HEK293T (cell line): ENCODE measurements at regions not wholly inside any gene's neighbourhood (a gene's known extent, or its start where the extent isn't known, plus 50 kb on each side); places are given as distances from the start of the nearest gene placed in this dataset.

Experiments
- BHLHE40 ChIP-seq: fragments of 450-650 bp; IDR thresholded peaks from 2 replicates; pipeline ENCODE4 v1.6.1; 2016; ENCODE audit warnings: mild to moderate bottlenecking, moderate library complexity, borderline replicate concordance
- CTBP1 ChIP-seq: fragments of 450-650 bp; IDR thresholded peaks from 2 replicates; pipeline ENCODE4 v1.6.1; 2016; ENCODE audit warnings: borderline replicate concordance
- ELF4 ChIP-seq: fragments of 450-650 bp; IDR thresholded peaks from 2 replicates; pipeline ENCODE4 v1.6.1; 2017; ENCODE audit warnings: antibody characterized with exemption
- FOXK2 ChIP-seq: fragments of 450-650 bp; IDR thresholded peaks from 2 replicates; pipeline ENCODE4 v1.6.1; 2016; ENCODE audit warnings: mild to moderate bottlenecking
- FOXM1 ChIP-seq: fragments of 450-650 bp; IDR thresholded peaks from 2 replicates; pipeline ENCODE4 v1.6.1; 2017; ENCODE audit warnings: mild to moderate bottlenecking, borderline replicate concordance
- HDGF ChIP-seq: fragments of 450-650 bp; IDR thresholded peaks from 2 replicates; pipeline ENCODE4 v1.6.1; 2017; ENCODE audit warnings: antibody characterized with exemption, borderline replicate concordance
- L3MBTL2 ChIP-seq: fragments of 450-650 bp; conservative IDR thresholded peaks from 2 replicates; pipeline ENCODE4 v1.6.1; 2016; ENCODE audit warnings: mild to moderate bottlenecking
- NFRKB ChIP-seq: fragments of 450-650 bp; IDR thresholded peaks from 2 replicates; pipeline ENCODE4 v1.6.1; 2016; ENCODE audit warnings: mild to moderate bottlenecking, moderate library complexity
- SP1 ChIP-seq: fragments of 450-650 bp; IDR thresholded peaks from 2 replicates; pipeline ENCODE4 v1.6.1; 2017
- SUZ12 ChIP-seq: fragments of 450-650 bp; IDR thresholded peaks from 2 replicates; pipeline ENCODE4 v1.6.1; 2016; ENCODE audit warnings: mild to moderate bottlenecking
- TARDBP ChIP-seq: fragments of 450-650 bp; IDR thresholded peaks from 2 replicates; pipeline ENCODE4 v1.6.1; 2016

DNA sequence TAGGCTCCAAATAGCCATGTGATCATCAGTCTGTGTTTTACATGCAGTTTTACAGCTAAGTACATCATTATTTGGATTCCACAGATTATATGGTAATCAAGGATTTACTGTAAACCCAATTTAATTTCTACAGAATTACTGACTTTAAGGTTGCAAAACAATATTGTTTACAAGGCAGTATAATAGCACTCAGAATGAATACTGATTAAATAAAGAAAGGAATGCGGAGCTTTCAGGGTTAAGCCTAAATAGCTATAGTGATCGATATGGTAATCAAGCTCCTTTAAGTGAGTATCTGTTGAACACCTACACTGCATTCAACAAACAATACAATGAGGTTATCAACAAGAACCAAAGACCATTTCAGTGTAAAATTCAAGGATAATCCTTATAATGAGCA, 64.3 kb downstream of the DMAC1 start:
- TF ChIP-seq ELF4 (no peak), BHLHE40 (no peak), L3MBTL2 (no peak), FOXM1 (no peak), TARDBP (no peak), SP1 (no peak), CTBP1 (no peak), SUZ12 (no peak), HDGF (no peak), FOXK2 (no peak), NFRKB (no peak)
